Lower leg skin (tissue), 4 donors: ENCODE measurements at regions not wholly inside any gene's neighbourhood (a gene's known extent, or its start where the extent isn't known, plus 50 kb on each side); places are given as distances from the start of the nearest gene placed in this dataset.

ENCODE experiments used
- DNase-seq, 2 donors: peaks; one replicate each; pipeline ENCODE4 v3.0.0-alpha.2; 2019; ENCODE audit warnings: low spot score in 2 of 2
- H3K4me3 ChIP-seq: fragments of 200-600 bp; sonication (generic); 2 replicates; pipeline ENCODE4 v1.5.1; 2017; ENCODE audit warnings: mild to moderate bottlenecking, low read depth; ENCODE audit not compliant: poor library complexity, severe bottlenecking
- CTCF ChIP-seq, 3 donors: fragments of 450-650 bp; IDR thresholded peaks; one replicate each; pipeline ENCODE4 v1.5.1; 2016; ENCODE audit warnings: antibody characterized with exemption in 3 of 3, mild to moderate bottlenecking in 3 of 3, moderate library complexity in 2 of 3
- POLR2A ChIP-seq, 2 donors: fragments of 450-650 bp; IDR thresholded peaks; one replicate each; pipeline ENCODE4 v1.6.1; 2016 to 2017; ENCODE audit warnings: antibody characterized with exemption in 2 of 2, mild to moderate bottlenecking in 1 of 2, moderate library complexity in 1 of 2
- WGBS, 2 donors: methylation state at CpG; one replicate each; pipeline ENCODE4 v1.1.5; 2018; 5-methylcytosine and 5-hydroxymethylcytosine counted together
- intact Hi-C: fragments of 100-400 bp; cut with DNase I; formaldehyde crosslinking; loops from one replicate; pipeline ENCODE4 v1.15.0; 2023; ENCODE audit warnings: low total_unique reads

GRCh38 chr14:104283197-104284106 lies 145.1 kb downstream of the KIF26A start:
- TF ChIP-seq POLR2A (IDR thresholded peaks at IDR 0.05) = no peak
- TF ChIP-seq CTCF (IDR thresholded peaks at IDR 0.05) = no peak
- WGBS, 2 donors = 78 to 80% methylated on average over 22 to 25 of the region's 25 CpGs
- no peak for DNase-seq
- H3K4me3 ChIP-seq = no peak overlapping the region
- intact Hi-C loops = no loop called here

- intact Hi-C loops = no loop called here
- 67 to 90% methylated on average over 7 to 9 of the region's 9 CpGs for WGBS, 2 donors
- peak in 1 of 2 donors; percentile 60 for DNase-seq
- no peak for TF ChIP-seq POLR2A (IDR thresholded peaks at IDR 0.05)
- H3K4me3 ChIP-seq = no peak overlapping the region
Observed at GRCh38 chr14:104284107-104284592, 145.8 kb downstream of the KIF26A start.

GRCh38 chr14:104284636-104285507 lies 146.5 kb downstream of the KIF26A start:
- intact Hi-C loops = no loop called here
- no peak for DNase-seq
- WGBS, 2 donors = 71 to 92% methylated on average over 24 to 29 of the region's 29 CpGs
- no peak overlapping the region for H3K4me3 ChIP-seq
- TF ChIP-seq POLR2A (IDR thresholded peaks at IDR 0.05) (no peak), CTCF (IDR thresholded peaks at IDR 0.05) (no peak)

- intact Hi-C loops = no loop called here
- no peak overlapping the region for H3K4me3 ChIP-seq
- WGBS, 2 donors = 66 to 89% methylated on average over 7 of the region's 7 CpGs
- no peak for TF ChIP-seq CTCF (IDR thresholded peaks at IDR 0.05)
- no peak for TF ChIP-seq POLR2A (IDR thresholded peaks at IDR 0.05)
- no peak for DNase-seq
Observed at GRCh38 chr14:104285508-104285840, 147.1 kb downstream of the KIF26A start.

GRCh38 chr14:104286086-104286485 lies 147.7 kb downstream of the KIF26A start:
- H3K4me3 ChIP-seq = no peak overlapping the region
- intact Hi-C loops = no loop called here
- TF ChIP-seq CTCF (IDR thresholded peaks at IDR 0.05) = no peak
- no peak for TF ChIP-seq POLR2A (IDR thresholded peaks at IDR 0.05)
- 77 to 87% methylated on average over 11 of the region's 11 CpGs for WGBS, 2 donors
- no peak for DNase-seq

GRCh38 chr14:104286496-104286895 lies 148.1 kb downstream of the KIF26A start:
- no peak for DNase-seq
- H3K4me3 ChIP-seq = no peak overlapping the region
- TF ChIP-seq POLR2A (IDR thresholded peaks at IDR 0.05) (no peak), CTCF (IDR thresholded peaks at IDR 0.05) (no peak)
- 81 to 85% methylated on average over 7 of the region's 7 CpGs for WGBS, 2 donors
- intact Hi-C loops = no loop called here
